HG03175 (cell line): ENCODE measurements at regions not wholly inside any gene's neighbourhood (a gene's known extent, or its start where the extent isn't known, plus 50 kb on each side); places are given as distances from the start of the nearest gene placed in this dataset.
"Not testable (repeated sequence)": the region's sequence is repeated elsewhere in the genome, so short reads cannot be mapped to it uniquely, and the experiment has no call there.

ENCODE experiments used
- ATAC-seq: cut with Tn5 transposase; IDR thresholded peaks from one replicate; pipeline ENCODE4 v1.9.1; 2021; ENCODE audit warnings: mild to moderate bottlenecking, moderate library complexity; ENCODE audit not compliant: unreplicated experiment

DNA sequence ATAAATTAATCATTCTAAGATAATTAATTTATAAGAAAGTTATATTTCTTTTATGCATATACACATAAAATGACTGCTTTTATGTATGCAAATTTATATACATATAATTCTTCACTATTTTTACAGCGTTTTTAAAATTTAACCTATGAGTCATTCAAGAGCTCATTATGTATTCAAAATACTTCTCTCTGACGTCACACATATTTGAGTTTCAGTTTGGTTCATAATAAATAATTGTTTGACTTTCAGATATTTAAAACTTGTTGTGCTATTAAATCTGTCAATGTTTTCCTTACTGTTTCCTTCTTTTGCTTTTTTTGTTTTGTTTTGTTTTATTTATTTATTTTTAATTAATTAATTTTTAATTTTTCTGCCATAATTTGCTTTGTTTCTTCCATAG, 467.5 kb upstream of the ADGRB3 start:
- ATAC-seq = no peak

DNA sequence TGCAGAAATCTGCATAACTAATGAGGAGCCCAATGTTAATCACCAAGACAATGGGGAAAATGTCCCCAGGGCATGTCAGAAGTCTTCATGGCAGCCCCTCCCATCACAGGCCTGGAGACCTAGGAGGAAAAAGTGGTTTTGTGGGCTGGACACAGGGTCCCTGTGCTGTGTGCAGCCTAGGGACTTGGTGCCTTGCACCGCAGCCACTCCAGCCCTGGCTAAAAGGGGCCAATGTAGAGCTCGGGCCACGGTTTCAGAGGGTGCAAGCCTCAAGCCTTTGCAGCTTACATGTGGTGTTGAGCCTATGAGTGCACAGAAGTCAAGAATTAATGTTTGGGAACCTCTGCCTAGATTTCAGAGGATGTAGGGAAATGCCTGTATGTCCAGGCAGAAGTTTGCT, 474.3 kb upstream of the ADGRB3 start:
- not testable (repeated sequence) for ATAC-seq

DNA sequence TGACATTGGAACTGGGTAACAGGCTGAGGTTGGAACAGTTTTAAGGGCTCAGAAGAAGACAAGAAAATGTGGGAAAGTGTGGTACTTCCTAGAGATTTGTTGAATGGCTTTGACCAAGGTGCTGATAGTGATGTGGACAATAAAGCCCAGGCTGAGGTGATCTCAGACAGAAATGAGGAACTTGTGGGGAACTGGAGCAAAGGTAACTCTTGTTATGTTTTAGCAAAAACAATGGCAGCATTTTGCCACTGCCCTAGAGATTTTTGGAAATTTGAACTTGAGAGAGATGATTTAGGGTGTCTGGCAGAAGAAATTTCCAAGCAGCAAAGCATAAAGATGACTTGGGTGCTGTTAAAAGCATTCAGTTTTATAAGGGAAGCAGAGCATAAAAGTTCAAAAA, 474.7 kb upstream of the ADGRB3 start:
- ATAC-seq = no peak

DNA sequence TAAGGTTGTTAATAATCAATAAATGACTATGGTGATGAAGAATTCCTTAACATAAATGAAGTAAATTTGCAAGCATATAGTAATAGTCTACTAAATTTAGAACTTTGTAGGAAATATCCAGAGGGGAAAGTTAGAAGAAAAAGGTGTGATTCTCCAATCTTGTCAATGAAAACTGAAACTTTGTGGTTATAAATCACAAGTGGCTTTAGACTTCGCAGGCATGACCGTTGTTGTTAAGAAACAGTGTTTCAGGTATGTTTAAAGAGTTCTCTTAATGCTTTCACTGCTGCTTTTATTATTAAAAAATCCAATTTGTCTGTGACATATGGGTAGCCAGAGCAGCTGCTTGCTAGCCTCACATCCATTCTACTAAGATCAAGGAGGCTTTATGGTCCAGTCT, 475.6 kb upstream of the ADGRB3 start:
- peak; percentile 40 for ATAC-seq

DNA sequence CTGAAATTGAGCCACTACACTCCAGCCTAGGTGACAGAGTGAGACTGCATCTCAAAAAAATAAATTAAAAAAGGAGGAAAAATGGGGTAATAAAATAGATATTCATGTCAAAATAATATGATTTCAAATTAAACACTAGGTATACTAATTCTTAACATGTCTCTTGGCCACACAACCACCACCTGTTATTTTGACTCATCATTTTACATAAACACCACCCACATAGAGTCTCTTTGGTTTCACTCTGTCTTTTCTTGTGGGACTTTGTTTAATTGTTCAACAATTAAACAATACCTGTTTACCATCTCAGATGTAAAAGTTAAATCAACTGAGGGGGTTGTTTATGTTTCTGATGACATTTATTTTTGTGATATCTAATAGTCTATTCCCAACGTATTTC, 476.8 kb upstream of the ADGRB3 start:
- ATAC-seq = peak; percentile 84

DNA sequence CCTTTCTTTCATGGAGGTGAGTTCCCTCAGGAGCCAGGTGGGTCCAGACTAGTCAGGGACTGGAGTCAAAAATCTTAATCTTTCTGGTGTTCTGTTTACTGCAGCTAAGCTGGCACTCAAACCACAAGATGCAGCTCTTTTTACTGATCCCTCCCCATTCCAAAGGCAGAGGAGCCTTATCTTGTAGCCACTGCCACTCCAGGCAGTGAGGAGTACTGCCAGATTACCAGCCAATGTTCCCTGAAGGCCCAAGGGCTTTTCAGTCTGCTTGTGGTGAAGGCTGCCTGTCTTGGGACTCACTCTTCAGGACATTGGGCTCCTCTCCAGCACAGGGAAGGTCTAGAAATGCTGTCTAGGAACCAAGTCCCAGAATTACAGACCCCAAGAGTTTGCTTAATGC, 490.4 kb upstream of the ADGRB3 start:
- ATAC-seq = no peak

DNA sequence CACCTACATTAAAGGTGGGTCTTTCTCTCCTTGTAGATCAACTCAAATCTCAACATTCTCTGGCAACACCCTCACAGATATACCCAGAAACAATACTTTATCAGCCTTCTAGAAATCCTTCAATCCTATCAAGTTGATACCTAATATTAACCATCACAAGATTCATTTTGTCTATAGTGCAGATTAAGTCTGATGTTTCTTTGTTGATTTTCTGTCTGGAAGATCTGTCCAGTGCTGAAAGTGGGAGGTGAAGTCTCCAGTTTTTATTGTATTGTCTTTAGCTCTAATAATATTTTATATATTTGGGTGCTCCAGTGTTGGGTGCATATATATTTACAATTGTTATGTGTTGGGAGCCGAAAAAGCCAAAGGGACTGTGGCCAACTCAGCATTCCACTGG, 493.9 kb upstream of the ADGRB3 start:
- ATAC-seq = no peak

DNA sequence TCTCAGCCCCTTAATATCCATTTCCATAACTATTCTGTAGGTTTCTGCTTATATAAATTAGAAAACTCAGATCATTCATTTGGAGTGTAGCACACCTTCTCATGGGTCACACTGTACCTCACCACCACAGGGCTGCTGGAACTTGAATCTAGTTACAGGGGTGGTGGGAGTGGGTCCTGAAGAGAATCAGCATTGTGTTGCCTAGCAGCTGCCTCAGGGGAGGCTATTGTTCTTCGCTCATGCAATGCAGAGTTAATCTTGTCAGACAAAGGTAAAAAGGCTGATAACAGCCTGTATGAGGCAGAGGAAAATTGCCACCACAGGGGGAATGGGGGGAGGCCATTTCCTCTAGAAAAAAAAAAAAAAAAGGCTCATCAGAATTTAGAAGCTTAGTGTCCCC, 496.0 kb upstream of the ADGRB3 start:
- ATAC-seq = no peak

DNA sequence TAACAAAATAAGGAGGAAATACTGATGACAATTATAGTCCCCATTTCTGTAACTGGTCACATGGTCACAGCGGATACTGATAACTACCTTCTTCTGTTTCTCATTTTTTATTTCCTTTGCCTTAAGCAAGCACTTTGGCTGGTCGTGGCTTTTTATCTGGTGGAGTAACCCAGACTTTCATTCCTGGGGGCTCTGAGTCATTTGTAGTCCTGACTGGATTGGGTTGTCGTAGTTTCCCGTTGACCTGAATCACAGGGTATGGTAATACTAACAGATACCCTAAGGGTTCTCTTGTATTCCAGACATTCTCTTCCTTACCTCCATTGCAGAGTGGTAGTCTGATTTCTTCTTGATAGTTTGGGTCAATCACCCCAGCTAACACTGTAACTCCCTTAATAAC, 500.3 kb upstream of the ADGRB3 start:
- ATAC-seq = no peak

DNA sequence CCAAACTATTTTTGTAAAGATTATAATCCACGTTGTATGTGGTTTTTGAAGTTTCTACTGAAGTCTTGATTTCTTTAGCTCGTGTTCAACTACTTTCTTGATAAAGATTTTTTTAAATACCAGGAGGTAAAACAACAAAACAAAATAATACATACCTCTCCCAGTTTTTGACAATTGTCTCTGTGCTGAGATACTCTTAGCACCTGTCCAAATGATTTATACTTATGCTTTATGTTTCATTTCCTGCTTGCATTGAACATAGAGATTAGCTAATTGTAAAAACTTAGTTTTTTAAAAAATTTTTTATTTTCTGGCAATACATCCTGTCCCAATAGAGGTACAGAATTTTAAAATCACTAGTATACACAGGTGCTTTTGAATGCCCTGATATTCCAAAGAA, 506.9 kb upstream of the ADGRB3 start:
- no peak for ATAC-seq

DNA sequence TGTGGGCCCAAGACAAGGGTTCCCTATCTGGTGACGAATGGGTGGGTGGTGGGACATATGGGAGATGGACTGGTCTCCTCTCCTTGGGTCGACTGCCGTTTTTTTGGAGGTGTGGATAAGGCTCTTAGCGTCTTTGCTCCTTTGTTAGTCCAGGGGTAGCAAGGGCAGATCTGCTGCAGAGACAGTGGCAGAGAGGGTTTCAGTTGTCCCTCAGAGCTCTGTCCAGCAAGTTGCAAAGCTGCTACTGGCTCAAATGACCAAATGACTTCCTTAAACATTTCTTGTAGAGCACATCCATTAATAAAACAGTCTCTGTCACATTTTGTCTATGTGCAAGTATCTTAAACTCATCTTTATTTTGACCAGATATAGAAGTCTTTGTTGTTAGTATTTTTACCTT, 508.0 kb upstream of the ADGRB3 start:
- ATAC-seq = no peak

DNA sequence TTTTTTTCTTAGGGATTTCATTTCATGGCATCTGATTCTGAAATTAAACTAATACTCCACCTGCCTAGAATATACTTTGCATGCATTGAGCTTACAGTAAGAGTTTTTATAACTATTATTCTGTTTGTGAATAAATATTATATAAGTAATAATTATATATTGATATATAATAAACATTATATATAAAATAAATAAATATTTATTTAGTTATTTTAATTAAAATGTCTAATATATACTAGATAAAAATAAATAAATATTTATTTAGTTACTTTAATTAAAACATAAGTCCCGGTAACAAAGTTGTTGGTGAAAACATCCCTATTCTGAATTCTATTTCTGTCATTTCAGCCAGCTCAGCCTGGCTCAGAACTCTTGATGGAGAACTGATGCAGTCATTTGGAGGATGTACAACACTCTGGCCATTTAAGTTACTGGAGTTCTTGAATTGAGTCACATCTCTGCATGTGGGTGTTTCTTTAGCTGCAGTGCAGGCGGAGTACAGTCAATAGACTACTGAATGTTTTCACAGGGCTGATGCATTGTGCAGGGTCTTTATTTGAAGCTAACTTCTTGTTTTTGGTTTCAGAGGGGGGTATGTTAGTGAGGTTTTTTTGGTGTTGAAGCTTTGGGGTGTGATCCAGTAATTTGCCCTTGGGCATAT, 508.9 kb upstream of the ADGRB3 start:
- peak; percentile 95 for ATAC-seq

DNA sequence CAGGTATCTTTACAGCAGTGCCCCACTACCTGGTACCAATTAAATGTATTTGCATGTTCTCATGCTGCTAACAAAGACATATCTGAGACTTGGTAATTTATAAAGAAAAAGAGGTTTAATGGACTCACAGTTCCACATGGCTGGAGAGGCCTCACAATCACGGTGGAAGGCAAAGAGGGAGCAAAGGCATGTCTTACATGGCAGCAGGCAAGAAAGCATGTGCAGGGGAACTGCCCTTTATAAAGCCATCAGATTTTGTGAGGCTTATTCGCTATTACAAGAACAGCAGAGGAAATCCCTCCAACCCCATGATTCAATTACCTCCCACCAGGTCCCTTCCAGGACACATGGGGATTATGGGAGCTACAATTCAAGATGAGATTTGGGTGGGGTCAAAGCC, 512.1 kb upstream of the ADGRB3 start:
- ATAC-seq = not testable (repeated sequence)

DNA sequence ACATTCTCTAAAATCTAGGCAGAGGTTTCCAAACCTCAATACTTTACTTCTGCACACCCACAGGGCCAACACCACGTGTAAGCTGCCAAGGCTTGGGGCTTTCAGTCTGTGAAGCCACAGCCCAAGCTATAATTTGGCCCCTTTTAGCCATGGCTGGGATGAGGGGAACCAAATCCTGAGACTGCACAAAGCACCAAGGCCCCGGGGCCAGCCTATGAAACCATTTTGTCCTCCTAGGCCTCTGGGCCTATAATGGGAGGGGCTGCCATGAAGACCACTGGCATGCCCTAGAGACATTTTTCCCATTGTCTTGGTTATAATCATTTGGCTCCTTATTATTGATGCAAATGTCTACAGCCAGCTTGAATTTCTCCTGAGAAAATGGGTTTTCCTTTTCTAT, 513.0 kb upstream of the ADGRB3 start:
- no peak for ATAC-seq

DNA sequence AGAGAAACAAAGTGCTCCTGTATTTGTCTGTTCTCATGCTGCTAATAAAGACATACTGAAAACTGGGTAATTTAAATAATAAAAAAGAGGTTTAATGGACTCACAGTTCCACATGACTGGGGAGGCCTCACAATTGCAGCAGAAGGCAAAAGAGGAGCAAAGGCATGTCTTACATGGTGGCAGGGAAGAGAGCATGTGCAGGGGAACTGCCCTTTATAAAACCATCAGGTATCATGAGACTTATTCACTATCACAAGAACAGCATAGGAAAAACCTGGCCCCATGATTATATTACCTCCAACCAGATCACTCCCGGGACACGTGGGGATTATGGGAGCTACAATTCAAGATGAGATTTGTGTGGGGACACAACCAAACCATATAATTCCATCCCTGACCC, 514.1 kb upstream of the ADGRB3 start:
- ATAC-seq = not testable (repeated sequence)

DNA sequence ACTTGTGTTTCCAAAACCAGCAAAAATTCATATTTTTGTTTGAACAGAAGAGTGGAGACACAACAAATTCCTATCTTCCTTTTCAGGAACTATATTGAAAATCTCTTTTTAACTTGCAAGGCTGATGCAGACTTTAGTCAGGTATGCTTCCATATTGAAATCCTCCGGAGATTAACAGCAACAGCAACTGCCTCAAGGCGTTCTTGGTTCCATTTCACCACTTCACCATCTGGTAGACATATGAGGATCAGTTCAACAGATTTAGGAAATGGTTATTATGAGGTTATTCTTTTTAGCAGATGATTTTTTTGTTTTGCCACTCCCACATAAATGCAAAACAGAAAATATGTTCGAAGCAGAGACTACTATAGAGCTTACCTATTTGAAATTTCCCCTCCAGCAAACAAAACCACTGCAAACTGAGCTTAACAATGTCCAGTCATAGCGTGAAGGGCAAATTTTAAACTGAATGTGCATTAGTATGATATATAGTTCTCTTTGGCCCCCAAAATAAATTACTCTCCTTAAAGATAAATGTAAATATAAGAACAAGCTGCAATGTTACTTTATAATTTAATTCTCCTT, 520.5 kb upstream of the ADGRB3 start:
- ATAC-seq = no peak

DNA sequence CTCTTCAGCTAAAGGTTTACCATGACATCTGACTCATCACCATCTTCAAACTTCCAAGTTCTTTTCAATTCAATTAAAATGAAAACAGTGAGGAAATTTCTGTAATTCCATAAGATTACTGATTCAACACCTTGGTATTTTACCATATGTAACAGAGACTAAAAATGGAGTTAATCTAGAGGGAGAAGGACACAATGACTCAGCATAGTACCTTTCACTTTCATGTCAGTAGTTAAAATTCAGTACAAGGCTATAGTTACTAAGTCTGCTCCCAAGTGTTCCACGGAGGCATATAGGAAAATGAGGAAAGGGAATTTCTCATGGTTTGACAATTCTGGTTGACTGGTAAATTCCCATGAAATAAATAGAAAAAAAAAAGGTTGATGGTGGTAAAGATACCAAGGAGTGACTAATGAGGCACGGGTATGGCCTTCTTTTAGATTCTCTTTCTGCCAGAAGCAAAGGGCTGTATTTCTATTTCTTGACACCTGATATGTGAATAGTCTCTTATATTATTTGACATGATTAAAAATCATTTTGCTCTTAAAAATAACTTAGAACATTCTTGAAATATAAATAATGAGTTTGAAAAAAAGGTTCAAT, 526.7 kb upstream of the ADGRB3 start:
- peak; percentile 80 for ATAC-seq

DNA sequence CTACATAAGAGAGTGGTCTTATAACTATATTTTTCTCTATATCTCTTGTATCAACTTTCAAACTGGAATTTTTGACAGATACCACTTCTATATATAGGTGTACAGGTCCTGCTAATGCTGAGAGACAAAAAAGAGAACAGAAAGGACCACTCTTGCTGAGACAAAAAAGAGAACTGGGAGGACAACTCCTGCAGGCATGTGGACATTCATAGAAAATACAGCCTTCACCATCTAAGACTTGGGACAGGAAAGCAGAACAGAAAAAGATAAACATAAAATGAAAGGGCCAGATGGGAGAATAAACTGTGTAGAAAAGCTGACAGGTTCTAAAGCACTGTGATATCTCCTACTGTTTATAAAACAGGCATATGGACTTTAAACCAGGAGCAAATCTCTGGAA, 541.0 kb upstream of the ADGRB3 start:
- peak; percentile 74 for ATAC-seq

DNA sequence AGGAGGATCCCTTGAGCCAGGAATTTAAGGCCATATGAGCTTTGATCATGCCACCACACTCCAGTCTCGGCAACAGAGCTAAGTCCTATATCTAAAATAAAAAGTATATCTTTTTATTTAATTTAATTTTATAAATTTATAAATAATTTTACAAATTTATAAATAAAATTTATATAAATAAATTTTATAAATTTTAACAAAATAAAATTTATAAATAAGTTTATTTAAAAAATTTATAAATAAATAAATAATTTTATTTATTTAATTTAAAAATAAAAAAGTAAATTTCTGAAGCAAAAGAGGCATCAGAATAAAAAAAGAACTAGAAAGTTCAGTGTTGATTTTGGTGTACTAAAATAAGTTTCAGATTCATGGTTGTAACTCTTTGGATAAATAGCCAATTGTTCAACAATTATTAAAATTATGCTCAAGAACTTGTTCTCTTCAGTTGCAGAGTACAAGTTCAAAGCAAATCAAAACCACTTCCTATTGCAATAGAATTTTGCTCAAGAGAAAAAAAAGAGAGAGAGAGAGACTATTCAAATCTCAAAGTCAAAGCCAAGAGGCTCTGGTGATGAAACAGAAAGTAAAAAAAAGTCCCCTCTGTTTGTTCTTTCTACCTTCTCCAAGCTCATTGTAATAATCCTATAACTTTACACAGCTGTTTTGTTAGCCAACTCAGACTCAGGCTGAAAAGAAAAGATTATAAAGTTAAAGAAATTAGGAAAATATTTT, 547.5 kb upstream of the ADGRB3 start:
- peak; percentile 76 for ATAC-seq

DNA sequence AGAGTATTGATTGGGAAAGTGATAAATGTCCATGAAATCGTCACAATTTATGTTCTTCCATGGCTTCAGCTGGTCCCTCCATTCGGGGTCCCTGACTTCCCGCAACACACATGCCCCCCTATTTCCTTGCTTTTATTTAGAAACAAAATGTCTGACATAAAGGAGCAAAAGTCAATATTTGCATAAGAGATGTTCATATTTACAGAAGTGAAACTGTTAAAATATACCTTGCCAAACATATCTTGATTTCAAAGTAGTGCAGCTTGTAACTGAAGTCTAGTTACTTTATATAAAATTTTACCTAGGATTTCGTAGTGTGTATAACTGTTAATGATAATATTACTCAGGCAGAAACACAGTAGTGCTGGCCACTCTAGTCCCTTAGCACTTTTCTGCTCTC, 548.9 kb upstream of the ADGRB3 start:
- peak; percentile 66 for ATAC-seq

DNA sequence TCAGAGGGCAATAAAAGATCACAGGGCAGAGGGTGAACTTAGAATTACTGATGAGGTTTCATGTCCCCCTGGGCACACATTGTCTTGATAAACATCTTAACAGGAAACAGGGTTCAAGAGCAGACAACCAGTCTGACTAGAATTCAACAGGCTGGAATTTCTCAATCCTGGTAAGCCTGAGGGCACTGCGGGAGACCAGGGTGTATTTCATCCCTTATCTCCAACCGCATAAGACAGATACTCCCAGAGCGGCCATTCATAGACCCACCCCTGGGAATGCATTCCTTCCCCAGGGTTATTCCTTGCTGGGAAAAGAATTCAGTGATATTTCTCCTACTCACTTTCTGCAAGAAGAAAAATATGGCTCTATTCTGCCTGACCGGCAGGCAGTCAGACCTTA, 549.5 kb upstream of the ADGRB3 start:
- ATAC-seq = not testable (repeated sequence)

DNA sequence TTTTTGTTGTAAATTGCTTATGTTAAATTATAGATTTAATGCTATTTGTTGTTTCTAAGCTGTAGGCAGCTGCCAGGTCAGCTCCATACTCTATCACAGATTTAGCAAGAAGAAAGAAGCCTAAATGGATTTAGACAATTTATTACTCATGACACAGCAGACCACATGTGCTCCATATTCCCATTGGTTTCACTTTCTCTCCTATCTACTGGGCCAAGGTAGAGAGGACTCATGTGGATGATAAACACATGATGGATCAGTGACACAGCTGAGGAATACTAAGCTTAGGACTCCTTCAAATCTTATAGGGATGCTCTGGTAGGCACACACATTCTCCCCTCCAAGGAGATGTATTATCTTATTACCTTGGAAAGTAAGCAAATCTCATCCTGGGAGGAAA, 553.0 kb upstream of the ADGRB3 start:
- ATAC-seq = no peak
